CD14-positive monocyte (primary cell): ENCODE measurements at regions not wholly inside any gene's neighbourhood (a gene's known extent, or its start where the extent isn't known, plus 50 kb on each side); places are given as distances from the start of the nearest gene placed in this dataset.

ENCODE experiments used
- DNase-seq, 3 donors: peaks; one replicate each; pipeline ENCODE4 v3.0.0-alpha.2; 2011 to 2022
- H2AFZ ChIP-seq: 2 replicates; pipeline ENCODE4 v1.6.0; 2012; ENCODE audit warnings: mild to moderate bottlenecking, low read depth, low read length, inconsistent platforms; ENCODE audit not compliant: insufficient read depth, poor library complexity, severe bottlenecking
- H3K27ac ChIP-seq, 2 donors: 1 replicate in 1 of 2; 2 replicates in 1 of 2; pipeline ENCODE4 v1.5.1; 2012 to 2013; ENCODE audit warnings: low read length in 2 of 2, control low read depth in 1 of 2, inconsistent platforms in 1 of 2, low read depth in 1 of 2, mild to moderate bottlenecking in 1 of 2
- H3K27me3 ChIP-seq, 2 donors: one replicate each; pipeline versions ENCODE4 v1.6.0 to v1.6.1; 2011 to 2013; ENCODE audit warnings: low read length in 2 of 2; ENCODE audit not compliant: control insufficient read depth in 2 of 2, insufficient read depth in 2 of 2
- H3K36me3 ChIP-seq, 2 donors: replicated peaks in 1 of 2; 1 replicate in 1 of 2; 2 replicates in 1 of 2; pipeline versions ENCODE4 v1.5.1 to v1.6.1; 2012 to 2013; ENCODE audit warnings: low read length in 2 of 2, control low read depth in 1 of 2, inconsistent platforms in 1 of 2, mild to moderate bottlenecking in 1 of 2; ENCODE audit not compliant: insufficient read depth in 2 of 2, control insufficient read depth in 1 of 2
- H3K4me1 ChIP-seq, 2 donors: 1 replicate in 1 of 2; 2 replicates in 1 of 2; pipeline versions ENCODE4 v1.5.1 to v1.6.1; 2012 to 2013; ENCODE audit warnings: low read length in 2 of 2, control low read depth in 1 of 2, inconsistent platforms in 1 of 2, mild to moderate bottlenecking in 1 of 2, moderate library complexity in 1 of 2; ENCODE audit not compliant: insufficient read depth in 2 of 2, control insufficient read depth in 1 of 2
- H3K4me2 ChIP-seq: replicated peaks from 2 replicates; pipeline ENCODE3; 2012; ENCODE audit warnings: low read length, moderate library complexity, mild to moderate bottlenecking; ENCODE audit not compliant: poor library complexity, severe bottlenecking; ENCODE audit errors: extremely low read depth
- H3K4me3 ChIP-seq, 3 experiments: fragments of 200-600 bp in 1 of 3; sonication (generic) in 1 of 3; replicated peaks in 1 of 3; 1 replicate in 2 of 3; 2 replicates in 1 of 3; pipeline ENCODE4 v1.5.1; 2011 to 2013; ENCODE audit warnings: low read length in 3 of 3, mild to moderate bottlenecking in 3 of 3, control low read depth in 2 of 3, low read depth in 2 of 3, inconsistent platforms in 1 of 3, moderate library complexity in 1 of 3
- H3K79me2 ChIP-seq: 2 replicates; pipeline ENCODE4 v1.6.0; 2012; ENCODE audit warnings: mild to moderate bottlenecking, control low read depth, inconsistent platforms, low read length, moderate library complexity; ENCODE audit not compliant: insufficient read depth
- H3K9ac ChIP-seq: 2 replicates; pipeline ENCODE4 v1.6.0; 2017; ENCODE audit warnings: low read length, mild to moderate bottlenecking; ENCODE audit not compliant: insufficient read depth, poor library complexity, severe bottlenecking
- H3K9me3 ChIP-seq, 2 donors: replicated peaks in 1 of 2; 1 replicate in 1 of 2; 2 replicates in 1 of 2; pipeline versions ENCODE4 v1.5.1 to v1.6.1; 2012 to 2013; ENCODE audit warnings: low read length in 2 of 2, control low read depth in 1 of 2; ENCODE audit not compliant: control insufficient read depth in 1 of 2, insufficient read depth in 1 of 2
- H4K20me1 ChIP-seq: 2 replicates; pipeline ENCODE4 v1.6.0; 2012; ENCODE audit warnings: mild to moderate bottlenecking, low read length, control low read depth, moderate library complexity; ENCODE audit not compliant: insufficient read depth
- H3K27ac Mint-ChIP-seq, 7 donors: one replicate each; pipeline ENCODE4 v1.8.0; 2020; ENCODE audit warnings: mild to moderate bottlenecking in 7 of 7, mixed read lengths in 7 of 7, moderate library complexity in 6 of 7, inconsistent platforms in 2 of 7
- H3K27me3 Mint-ChIP-seq, 3 donors: one replicate each; pipeline ENCODE4 v1.8.0; 2021 to 2022; ENCODE audit warnings: low read depth in 3 of 3, mild to moderate bottlenecking in 3 of 3, mixed read lengths in 3 of 3, moderate library complexity in 3 of 3, inconsistent platforms in 1 of 3
- H3K36me3 Mint-ChIP-seq, 2 donors: one replicate each; pipeline ENCODE4 v1.8.0; 2020; ENCODE audit warnings: mixed read lengths in 2 of 2, inconsistent platforms in 1 of 2, mild to moderate bottlenecking in 1 of 2
- H3K4me1 Mint-ChIP-seq: one replicate; pipeline ENCODE4 v1.8.0; 2020; ENCODE audit warnings: mild to moderate bottlenecking, mixed read lengths
- H3K4me3 Mint-ChIP-seq, 2 donors: one replicate each; pipeline ENCODE4 v1.8.0; 2020; ENCODE audit warnings: mild to moderate bottlenecking in 2 of 2, mixed read lengths in 2 of 2, moderate library complexity in 1 of 2
- H3K9me3 Mint-ChIP-seq, 7 donors: one replicate each; pipeline ENCODE4 v1.8.0; 2020 to 2022; ENCODE audit warnings: mixed read lengths in 7 of 7, mild to moderate bottlenecking in 6 of 7, moderate library complexity in 6 of 7, inconsistent platforms in 2 of 7
- WGBS: methylation state at CpG from one replicate; pipeline ENCODE4 v1.1.5; 2013; ENCODE audit warnings: missing lambda C conversion rate; ENCODE audit not compliant: insufficient coverage; 5-methylcytosine and 5-hydroxymethylcytosine counted together
- intact Hi-C, 2 donors: fragments of 100-400 bp; cut with micrococcal nuclease; formaldehyde crosslinking; loops; one replicate each; pipeline versions ENCODE4 v1.15.0 to v1.15.1; 2023
- TF ChIP-seq, protein P1 (sequence below): fragments of 200-600 bp; IDR thresholded peaks from one replicate; pipeline ENCODE4 v1.8.0; 2022; ENCODE audit warnings: antibody characterized with exemption, mild to moderate bottlenecking

DNA sequence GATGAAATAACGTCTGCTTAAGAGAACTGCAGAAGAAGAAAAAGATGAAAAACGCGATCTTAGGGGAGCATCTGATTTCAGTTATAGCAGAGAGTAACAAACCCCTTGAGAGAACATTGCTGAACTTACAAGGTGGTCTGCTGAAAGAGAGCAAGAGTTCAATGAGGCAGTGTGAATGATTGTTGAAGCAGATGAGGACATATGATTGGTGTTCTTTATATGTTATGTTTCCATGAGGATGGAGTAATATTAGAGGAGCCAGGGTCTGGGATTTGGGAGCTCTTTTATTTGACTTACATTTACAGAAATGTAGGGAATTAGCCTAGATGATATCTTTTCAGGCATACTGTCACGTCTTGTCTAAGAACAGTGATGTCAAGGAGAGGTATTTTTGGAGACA, 1302.0 kb downstream of the KCNT2 start:
- no peak overlapping the region for H3K4me3 ChIP-seq
- H3K4me2 ChIP-seq: no peak overlapping the region
- no peaks in the 10 kb centered on the region for H3K27me3 ChIP-seq
- H3K9me3 Mint-ChIP-seq: peaks cover 0 to 7% (median 2%) of the 10 kb centered on the region in 7 donors
- H3K9me3 ChIP-seq: no peaks in the 10 kb centered on the region
- H3K27ac ChIP-seq: no peak overlapping the region
- no peak for DNase-seq
- no peaks in the 10 kb centered on the region for H3K36me3 Mint-ChIP-seq
- no peaks in the 10 kb centered on the region for H3K36me3 ChIP-seq
- no peaks in the 10 kb centered on the region for H3K4me1 Mint-ChIP-seq
- H3K9ac ChIP-seq: no peak overlapping the region
- 83% methylated on average over 4 of the region's 4 CpGs for WGBS
- H4K20me1 ChIP-seq: no peaks in the 10 kb centered on the region
- H3K27me3 Mint-ChIP-seq: no peaks in the 10 kb centered on the region
- no peak overlapping the region for H3K27ac Mint-ChIP-seq
- H2AFZ ChIP-seq: no peak overlapping the region
- no peaks in the 10 kb centered on the region for H3K4me1 ChIP-seq
- intact Hi-C loops: no loop called here
- H3K79me2 ChIP-seq: no peaks in the 10 kb centered on the region
- H3K4me3 Mint-ChIP-seq: no peak overlapping the region
- TF ChIP-seq, protein P1, sequence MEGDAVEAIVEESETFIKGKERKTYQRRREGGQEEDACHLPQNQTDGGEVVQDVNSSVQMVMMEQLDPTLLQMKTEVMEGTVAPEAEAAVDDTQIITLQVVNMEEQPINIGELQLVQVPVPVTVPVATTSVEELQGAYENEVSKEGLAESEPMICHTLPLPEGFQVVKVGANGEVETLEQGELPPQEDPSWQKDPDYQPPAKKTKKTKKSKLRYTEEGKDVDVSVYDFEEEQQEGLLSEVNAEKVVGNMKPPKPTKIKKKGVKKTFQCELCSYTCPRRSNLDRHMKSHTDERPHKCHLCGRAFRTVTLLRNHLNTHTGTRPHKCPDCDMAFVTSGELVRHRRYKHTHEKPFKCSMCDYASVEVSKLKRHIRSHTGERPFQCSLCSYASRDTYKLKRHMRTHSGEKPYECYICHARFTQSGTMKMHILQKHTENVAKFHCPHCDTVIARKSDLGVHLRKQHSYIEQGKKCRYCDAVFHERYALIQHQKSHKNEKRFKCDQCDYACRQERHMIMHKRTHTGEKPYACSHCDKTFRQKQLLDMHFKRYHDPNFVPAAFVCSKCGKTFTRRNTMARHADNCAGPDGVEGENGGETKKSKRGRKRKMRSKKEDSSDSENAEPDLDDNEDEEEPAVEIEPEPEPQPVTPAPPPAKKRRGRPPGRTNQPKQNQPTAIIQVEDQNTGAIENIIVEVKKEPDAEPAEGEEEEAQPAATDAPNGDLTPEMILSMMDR: no peak

DNA sequence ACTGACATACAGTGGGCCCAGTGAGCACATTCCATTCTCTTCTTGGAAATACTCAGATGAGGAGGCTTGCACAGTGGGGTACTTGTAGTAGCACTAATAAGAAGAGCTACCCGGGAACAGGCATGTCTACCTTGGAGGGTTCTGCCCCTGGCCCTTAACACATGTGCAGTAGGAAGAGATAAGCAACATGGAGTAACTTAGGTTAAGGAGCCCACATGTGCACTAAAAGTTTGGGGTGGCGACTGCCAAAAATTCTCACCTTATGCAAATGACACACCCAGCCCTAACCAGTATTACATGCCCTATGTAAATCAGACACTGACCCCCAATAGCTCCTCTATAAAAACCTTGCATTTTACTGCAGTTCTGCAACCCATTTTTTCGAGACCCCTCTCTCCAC, 1313.3 kb downstream of the KCNT2 start:
- no peak overlapping the region for H3K4me3 Mint-ChIP-seq
- Histone ChIP-seq H3K36me3 (no peaks in the 10 kb centered on the region), H3K9me3 (no peaks in the 10 kb centered on the region), H3K4me3 (no peak overlapping the region), H3K4me2 (no peak overlapping the region), H2AFZ (no peak overlapping the region), H3K9ac (no peak overlapping the region), H3K27ac (no peak overlapping the region), H3K27me3 (no peaks in the 10 kb centered on the region), H3K79me2 (no peaks in the 10 kb centered on the region), H4K20me1 (no peaks in the 10 kb centered on the region), H3K4me1 (no peaks in the 10 kb centered on the region)
- H3K4me1 Mint-ChIP-seq: no peaks in the 10 kb centered on the region
- H3K27me3 Mint-ChIP-seq: peaks cover 0 to 2% (median 0%) of the 10 kb centered on the region in 3 donors
- no peak overlapping the region for H3K27ac Mint-ChIP-seq
- 60% methylated on average over 1 of the region's 3 CpGs for WGBS
- H3K36me3 Mint-ChIP-seq: no peaks in the 10 kb centered on the region
- intact Hi-C loops: no loop called here
- DNase-seq: no peak
- TF ChIP-seq, protein P1: no peak
- peaks cover 0 to 4% (median 0%) of the 10 kb centered on the region in 7 donors for H3K9me3 Mint-ChIP-seq
